Activated CD4-positive, CD25-positive, alpha-beta regulatory T cell (primary cell): ENCODE measurements at regions not wholly inside any gene's neighbourhood (a gene's known extent, or its start where the extent isn't known, plus 50 kb on each side); places are given as distances from the start of the nearest gene placed in this dataset.
"Not testable (repeated sequence)": the region's sequence is repeated elsewhere in the genome, so short reads cannot be mapped to it uniquely, and the experiment has no call there.

Source experiments
- DNase-seq, 4 experiments: peaks; one replicate each; lab custom pipeline; 2025; lab: John Stamatoyannopoulos, UW

- DNase-seq: no peak
These were observed 402.9 kb upstream of the CLINT1 start for GRCh38 chr5:158261674-158262367.

DNA sequence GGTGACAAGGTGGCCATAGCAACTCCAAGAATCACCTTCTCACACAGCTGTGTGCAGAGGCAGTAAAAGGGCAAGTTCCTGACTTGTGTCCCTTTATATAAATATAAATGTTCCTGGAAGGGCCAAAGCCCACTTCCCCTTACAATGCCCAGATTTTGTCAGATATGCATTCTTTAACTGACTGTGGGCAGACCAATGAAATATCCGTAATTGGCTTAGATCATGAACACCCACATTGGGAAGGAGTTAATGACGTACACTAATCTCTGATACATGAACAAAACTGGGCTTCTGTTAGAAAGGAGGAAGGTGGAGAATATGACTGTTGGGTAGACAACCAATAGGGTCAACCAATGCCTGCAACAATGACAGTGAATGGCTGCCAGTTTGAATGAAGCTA, 397.2 kb upstream of the CLINT1 start:
- DNase-seq: no peak

GRCh38 chr5:158255609-158256008, 396.7 kb upstream of the CLINT1 start:
- no peak for DNase-seq

DNA sequence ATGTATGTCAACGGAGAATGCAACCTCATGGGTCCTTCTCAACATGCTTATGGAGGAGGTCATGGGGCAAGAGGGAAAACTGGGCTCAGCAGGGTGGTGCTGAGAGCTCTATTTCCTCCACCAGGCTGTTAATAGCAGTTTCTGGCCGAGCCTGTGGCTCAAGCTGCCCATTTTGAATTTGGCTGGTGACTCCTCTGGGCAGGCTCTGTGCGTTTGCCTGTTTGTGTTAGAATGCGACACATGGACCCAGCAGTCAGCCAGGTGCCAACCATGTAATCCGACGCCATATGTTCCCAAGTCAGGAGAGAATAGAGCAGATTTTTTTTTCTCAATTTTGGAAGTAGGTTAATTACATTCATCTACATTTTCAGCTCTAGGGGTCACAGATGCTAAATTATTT, 387.7 kb upstream of the CLINT1 start:
- DNase-seq: no peak

- DNase-seq: no peak
These were observed 386.6 kb upstream of the CLINT1 start for GRCh38 chr5:158245513-158245912.

DNA sequence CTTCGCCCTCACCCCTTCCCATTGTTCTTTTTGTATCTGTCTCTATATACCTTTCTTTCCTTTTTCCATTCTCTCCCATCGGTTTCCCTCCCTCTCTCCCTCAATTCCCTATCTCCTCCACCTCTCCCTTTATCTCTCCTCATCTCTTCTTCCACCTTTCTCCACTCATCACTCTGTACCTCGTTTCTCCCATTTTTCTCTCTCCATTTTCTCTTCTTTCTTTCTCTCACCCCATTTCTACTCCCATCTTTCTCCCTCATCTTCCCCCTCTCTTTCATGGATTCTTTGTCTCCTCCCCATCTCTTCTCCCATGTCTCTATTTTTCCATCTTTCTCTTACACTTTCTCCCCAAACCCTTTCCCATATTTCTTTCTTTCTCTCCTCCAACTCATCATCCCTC, 385.9 kb upstream of the CLINT1 start:
- no peak for DNase-seq

- DNase-seq: no peak
These were observed 377.8 kb upstream of the CLINT1 start for GRCh38 chr5:158236511-158237335.

DNA sequence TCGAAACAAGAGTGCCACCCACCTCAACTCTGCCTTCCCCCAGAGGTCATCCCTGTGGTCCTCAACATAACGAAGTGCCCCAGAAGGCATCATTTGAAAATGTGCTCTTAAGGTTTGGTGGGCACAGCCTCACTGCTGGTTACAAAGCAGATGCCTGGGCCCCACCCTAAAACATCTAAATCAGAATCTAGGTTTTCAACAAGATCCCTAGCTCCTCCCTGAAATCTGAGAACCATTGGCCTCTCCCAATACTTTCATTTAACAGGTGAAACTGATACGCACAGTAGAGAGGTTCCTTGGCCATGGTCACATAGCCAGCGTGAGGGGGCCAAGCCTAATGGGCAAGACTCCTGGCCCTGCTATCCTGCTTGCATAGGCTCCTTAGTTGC, 376.2 kb upstream of the CLINT1 start:
- DNase-seq: no peak

- DNase-seq: no peak
These were observed 375.6 kb upstream of the CLINT1 start for GRCh38 chr5:158234323-158235158.

DNA sequence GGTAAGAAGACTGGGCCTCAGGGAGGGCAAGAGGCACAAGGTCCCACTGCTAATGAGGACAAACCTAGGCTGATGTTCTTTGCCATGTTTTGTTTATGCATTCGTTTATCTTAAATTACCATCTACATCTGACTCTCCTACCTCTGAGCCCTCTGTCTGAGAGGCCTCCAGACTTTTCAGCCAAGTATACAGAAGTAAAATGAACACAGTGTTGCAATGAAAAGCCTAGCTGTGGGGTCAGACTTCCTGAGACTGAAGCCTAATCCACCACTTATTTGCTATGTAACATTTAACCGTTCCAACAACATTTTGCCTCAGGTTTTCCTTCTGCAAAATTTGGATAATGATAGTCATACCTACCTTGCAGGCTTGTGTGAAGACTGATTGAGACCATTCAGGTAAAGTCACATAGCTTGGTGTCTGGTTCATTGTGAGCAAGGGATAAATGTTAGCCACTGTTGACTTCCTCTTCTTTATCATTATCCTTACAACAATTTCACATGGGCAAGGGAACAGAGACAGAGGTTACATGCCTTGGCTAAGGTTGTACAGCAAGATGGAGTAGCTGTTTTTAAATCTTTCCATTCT, 374.9 kb upstream of the CLINT1 start:
- DNase-seq: no peak

GRCh38 chr5:158227314-158227713, 368.4 kb upstream of the CLINT1 start:
- not testable (repeated sequence) for DNase-seq

DNA sequence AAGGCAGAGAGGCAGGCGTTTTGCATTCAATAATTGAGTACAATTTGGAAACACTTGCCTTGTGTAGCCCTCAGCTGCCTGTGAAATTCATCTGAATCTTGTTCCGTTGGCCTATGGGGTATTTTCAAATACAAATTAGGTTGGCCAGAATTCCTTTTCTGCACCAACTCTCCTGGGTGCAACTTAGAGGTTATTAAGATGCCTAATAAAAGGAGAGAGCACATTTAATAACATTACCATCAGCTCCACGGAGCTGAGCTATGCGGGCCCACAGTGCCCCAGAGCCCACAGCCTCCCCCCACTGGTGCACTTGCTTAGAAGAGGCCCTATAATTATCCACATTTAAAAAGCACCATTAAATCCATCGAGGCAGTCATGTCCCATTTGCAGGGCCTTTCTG, 367.6 kb upstream of the CLINT1 start:
- no peak for DNase-seq

GRCh38 chr5:158224253-158224652, 365.3 kb upstream of the CLINT1 start:
- DNase-seq: no peak

- DNase-seq: no peak
These were observed 364.2 kb upstream of the CLINT1 start for GRCh38 chr5:158223054-158223600.

DNA sequence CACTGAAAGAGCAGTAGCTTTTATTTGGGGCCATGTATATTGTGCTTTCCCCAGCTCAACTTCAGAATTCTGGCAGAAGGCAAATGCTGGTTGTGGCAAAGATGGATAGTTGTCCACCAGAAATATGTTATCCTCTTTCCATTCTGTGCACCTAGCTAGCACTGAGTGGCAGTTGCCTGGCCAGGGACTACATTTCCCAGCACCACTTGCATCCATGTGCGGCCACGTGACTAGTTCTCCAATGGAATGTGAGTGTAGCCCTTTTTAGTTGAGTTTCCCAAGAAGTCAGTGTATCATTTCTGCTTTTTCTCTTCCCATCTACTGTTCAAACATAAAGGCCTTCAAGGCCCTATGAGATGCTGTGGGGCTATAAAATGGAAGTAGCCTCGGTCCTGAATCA, 354.0 kb upstream of the CLINT1 start:
- DNase-seq: no peak

DNA sequence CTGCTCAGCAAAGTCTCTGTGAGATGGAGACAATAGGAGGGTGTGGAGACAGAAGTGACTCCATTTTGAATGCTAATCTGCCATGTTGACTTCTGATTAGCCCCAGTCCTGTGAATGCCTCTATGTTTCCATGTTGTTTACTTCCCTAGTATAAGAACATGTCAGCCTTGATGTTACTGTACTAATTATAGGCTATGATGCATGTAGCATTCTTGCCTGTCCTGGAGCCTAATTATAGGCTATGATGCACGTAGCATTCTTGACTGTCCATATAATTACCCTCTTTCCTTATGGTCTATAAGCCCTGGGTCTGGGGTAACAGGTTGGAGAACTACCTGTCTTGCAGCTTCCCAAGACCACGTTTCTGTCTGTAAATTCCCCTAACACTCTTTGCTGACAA, 353.3 kb upstream of the CLINT1 start:
- no peak for DNase-seq

- no peak for DNase-seq
These were observed 350.4 kb upstream of the CLINT1 start for GRCh38 chr5:158209219-158209908.

DNA sequence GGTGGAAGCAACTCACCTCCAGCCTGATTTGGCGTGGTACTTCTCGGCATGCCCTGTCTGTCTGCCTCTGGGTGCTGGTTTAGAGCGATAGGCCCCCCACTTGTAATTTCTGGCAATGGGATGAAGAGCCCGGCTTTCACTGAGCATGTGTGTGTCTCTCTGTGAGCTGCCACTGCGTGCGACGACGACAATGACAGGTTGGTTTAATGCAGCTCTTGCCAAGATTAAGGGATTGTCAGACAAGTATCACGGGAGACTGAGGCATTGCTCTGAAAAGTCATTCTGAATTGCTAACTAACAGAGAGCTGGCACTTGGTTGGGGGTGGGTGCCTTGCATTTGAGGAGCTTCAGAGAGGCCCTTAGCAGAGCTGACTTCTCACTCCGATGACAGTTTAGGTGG, 348.8 kb upstream of the CLINT1 start:
- no peak for DNase-seq

GRCh38 chr5:158205992-158206391, 347.0 kb upstream of the CLINT1 start:
- no peak for DNase-seq

GRCh38 chr5:158203261-158203660, 344.3 kb upstream of the CLINT1 start:
- DNase-seq: no peak

DNA sequence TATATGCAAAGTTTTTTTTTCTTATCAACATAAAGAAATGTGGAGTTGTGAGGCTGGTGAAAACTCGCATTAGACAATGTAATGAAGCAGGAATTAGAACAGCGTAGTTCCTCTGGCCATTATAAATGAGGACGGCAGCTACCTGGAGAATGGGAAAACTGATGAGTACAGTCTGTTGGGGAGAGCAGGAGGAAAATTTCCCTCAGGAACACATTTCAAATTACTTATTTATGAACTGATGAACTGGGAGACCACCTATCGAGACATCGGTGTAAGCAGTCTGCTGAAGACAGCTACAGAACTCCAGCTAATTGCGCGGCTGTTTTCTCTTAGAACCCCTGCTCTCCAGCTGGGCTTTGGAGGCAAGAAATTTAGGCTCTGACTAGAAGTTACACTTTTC, 343.9 kb upstream of the CLINT1 start:
- no peak for DNase-seq
